22Rv1 (cell line): ENCODE measurements at regions not wholly inside any gene's neighbourhood (a gene's known extent, or its start where the extent isn't known, plus 50 kb on each side); places are given as distances from the start of the nearest gene placed in this dataset.

Experiments used
- H3K27ac ChIP-seq: fragments of 450-650 bp; 2 replicates; pipeline ENCODE4 v1.5.1; 2017
- ZFX ChIP-seq: fragments of 450-650 bp; IDR thresholded peaks from 2 replicates; pipeline ENCODE4 v1.6.1; 2017; ENCODE audit warnings: antibody characterized with exemption, borderline replicate concordance
- TF ChIP-seq, protein P1 (sequence below): fragments of 450-650 bp; IDR thresholded peaks from 2 replicates; pipeline ENCODE4 v1.5.1; 2017; ENCODE audit warnings: mild to moderate bottlenecking

DNA sequence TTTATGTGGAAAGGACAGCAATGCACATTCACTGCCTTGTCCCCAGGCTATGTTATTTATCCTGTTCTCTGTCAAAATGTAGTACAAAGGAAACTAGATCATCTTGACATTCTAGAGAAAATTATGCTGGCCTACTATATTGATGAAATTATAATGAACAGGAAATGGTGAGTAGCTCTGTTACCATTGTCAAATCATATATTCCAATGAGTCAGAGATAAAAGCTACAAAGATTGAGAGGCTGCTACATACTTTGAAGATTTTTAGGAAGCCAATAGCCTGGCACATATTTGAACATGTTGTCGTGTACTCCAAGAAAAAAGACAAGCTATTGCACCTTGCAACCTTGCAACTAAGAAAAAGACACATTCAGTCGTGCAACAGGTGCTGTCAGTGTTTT lies 52.7 kb upstream of the TET2 start:
- H3K27ac ChIP-seq: no peak overlapping the region
- TF ChIP-seq, protein P1, sequence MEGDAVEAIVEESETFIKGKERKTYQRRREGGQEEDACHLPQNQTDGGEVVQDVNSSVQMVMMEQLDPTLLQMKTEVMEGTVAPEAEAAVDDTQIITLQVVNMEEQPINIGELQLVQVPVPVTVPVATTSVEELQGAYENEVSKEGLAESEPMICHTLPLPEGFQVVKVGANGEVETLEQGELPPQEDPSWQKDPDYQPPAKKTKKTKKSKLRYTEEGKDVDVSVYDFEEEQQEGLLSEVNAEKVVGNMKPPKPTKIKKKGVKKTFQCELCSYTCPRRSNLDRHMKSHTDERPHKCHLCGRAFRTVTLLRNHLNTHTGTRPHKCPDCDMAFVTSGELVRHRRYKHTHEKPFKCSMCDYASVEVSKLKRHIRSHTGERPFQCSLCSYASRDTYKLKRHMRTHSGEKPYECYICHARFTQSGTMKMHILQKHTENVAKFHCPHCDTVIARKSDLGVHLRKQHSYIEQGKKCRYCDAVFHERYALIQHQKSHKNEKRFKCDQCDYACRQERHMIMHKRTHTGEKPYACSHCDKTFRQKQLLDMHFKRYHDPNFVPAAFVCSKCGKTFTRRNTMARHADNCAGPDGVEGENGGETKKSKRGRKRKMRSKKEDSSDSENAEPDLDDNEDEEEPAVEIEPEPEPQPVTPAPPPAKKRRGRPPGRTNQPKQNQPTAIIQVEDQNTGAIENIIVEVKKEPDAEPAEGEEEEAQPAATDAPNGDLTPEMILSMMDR: no peak
- no peak for TF ChIP-seq ZFX
